ENCODE measurements at regions not wholly inside any gene's neighbourhood (a gene's known extent, or its start where the extent isn't known, plus 50 kb on each side); places are given as distances from the start of the nearest gene placed in this dataset.

- 0 out of 2 replicates have a peak, but pooled peaks have one; percentile 18 for TF ChIP-seq LARP7 (IDR thresholded peaks at IDR 0.05)
- TF ChIP-seq IRF3 (IDR thresholded peaks at IDR 0.05): no peak
- TF ChIP-seq STAT1 (conservative IDR thresholded peaks at IDR 0.05): no peak
- TF ChIP-seq DPF2 (IDR thresholded peaks at IDR 0.05): peak; percentile 8; the same call in 1 of the 2 replicates
- TF ChIP-seq E2F4 (IDR thresholded peaks at IDR 0.05; ENCODE audit: low read depth, low read length): no peak
- TF ChIP-seq ZNF207 (IDR thresholded peaks at IDR 0.05; ENCODE audit: borderline replicate concordance): no peak
- TF ChIP-seq EZH2 (IDR thresholded peaks at IDR 0.05; ENCODE audit: borderline replicate concordance, control insufficient read depth, low read depth, low read length): no peak
- no peak for TF ChIP-seq TCF3 (IDR thresholded peaks at IDR 0.05; ENCODE audit: borderline replicate concordance, insufficient read depth, low read depth, low read length)
- no peak for TF ChIP-seq MYC (IDR thresholded peaks at IDR 0.05; ENCODE audit: insufficient read depth, insufficient read length, insufficient replicate concordance, low read length, severe bottlenecking)
- TF ChIP-seq CBX3 (IDR thresholded peaks at IDR 0.05; ENCODE audit: borderline replicate concordance, low read depth): no peak
- peak; percentile 25; the same call in 1 of the 2 replicates for TF ChIP-seq HDGF (IDR thresholded peaks at IDR 0.05)
- no peak for TF ChIP-seq NFYA (IDR thresholded peaks at IDR 0.05; ENCODE audit: borderline replicate concordance, low read depth, low read length)
- TF ChIP-seq FOXK2 (IDR thresholded peaks at IDR 0.05): no peak
- no peak for TF ChIP-seq SREBF1 (IDR thresholded peaks at IDR 0.05; ENCODE audit: low read length)
- no peak for TF ChIP-seq TARDBP (IDR thresholded peaks at IDR 0.05; ENCODE audit: borderline replicate concordance)
- no peak for TF ChIP-seq NRF1 (conservative IDR thresholded peaks at IDR 0.05; ENCODE audit: low read depth, low read length)
- 0 out of 2 replicates have a peak, but pooled peaks have one; percentile 34 for TF ChIP-seq MEF2A (IDR thresholded peaks at IDR 0.05; ENCODE audit: insufficient read depth, low read depth, low read length)
- TF ChIP-seq USF2 (IDR thresholded peaks at IDR 0.05; ENCODE audit: borderline replicate concordance, low read depth, low read length): no peak
- TF ChIP-seq RBBP5 (conservative IDR thresholded peaks at IDR 0.05): no peak
- TF ChIP-seq IKZF2 (IDR thresholded peaks at IDR 0.05): peak in 1 of 2 experiments; percentile 2; a peak in 1 of 4 replicates
- TF ChIP-seq NBN (IDR thresholded peaks at IDR 0.05): no peak
- no peak for TF ChIP-seq CHD2 (IDR thresholded peaks at IDR 0.05; ENCODE audit: borderline replicate concordance, low read depth, low read length)
- no peak for TF ChIP-seq SMAD5 (IDR thresholded peaks at IDR 0.05; ENCODE audit: low read depth)
- TF ChIP-seq MXI1 (IDR thresholded peaks at IDR 0.05; ENCODE audit: low read depth, low read length): no peak
- TF ChIP-seq NKRF (conservative IDR thresholded peaks at IDR 0.05): no peak
- TF ChIP-seq CHD4 (IDR thresholded peaks at IDR 0.05): no peak
- 0 out of 2 replicates have a peak, but pooled peaks have one; percentile 35 for TF ChIP-seq RAD51 (IDR thresholded peaks at IDR 0.05)
Observed at GRCh38 chr12:92539976-92540781, 162.6 kb upstream of the PLEKHG7 start (continued).

Data from GM12878 (cell line).